ENCODE measurements at regions not wholly inside any gene's neighbourhood (a gene's known extent, or its start where the extent isn't known, plus 50 kb on each side); places are given as distances from the start of the nearest gene placed in this dataset.
"Not testable (repeated sequence)": the region's sequence is repeated elsewhere in the genome, so short reads cannot be mapped to it uniquely, and the experiment has no call there.

- not testable (repeated sequence) for DNase-seq; H3K27ac ChIP-seq (ENCODE audit: insufficient read depth, low read length, poor library complexity, severe bottlenecking); H3K27me3 Mint-ChIP-seq; H3K36me3 Mint-ChIP-seq; H3K36me3 ChIP-seq (ENCODE audit: control insufficient read depth, insufficient read depth, low read length); H3K4me3 Mint-ChIP-seq; H3K4me1 Mint-ChIP-seq; H3K4me1 ChIP-seq (ENCODE audit: control insufficient read depth, insufficient read depth, low read length, poor library complexity, severe bottlenecking); H3K4me3 ChIP-seq (ENCODE audit: low read depth, low read length); H3K27me3 ChIP-seq (ENCODE audit: control insufficient read depth, insufficient read depth, low read length); ATAC-seq (ENCODE audit: low read depth in 2 of 2); H3K9me3 Mint-ChIP-seq; H3K27ac Mint-ChIP-seq; H3K9me3 ChIP-seq (ENCODE audit: control insufficient read depth in 2 of 2, low read length in 2 of 2)
Observed at GRCh38 chr5:176066262-176066945, 98.3 kb upstream of the THOC3 start.

DNA sequence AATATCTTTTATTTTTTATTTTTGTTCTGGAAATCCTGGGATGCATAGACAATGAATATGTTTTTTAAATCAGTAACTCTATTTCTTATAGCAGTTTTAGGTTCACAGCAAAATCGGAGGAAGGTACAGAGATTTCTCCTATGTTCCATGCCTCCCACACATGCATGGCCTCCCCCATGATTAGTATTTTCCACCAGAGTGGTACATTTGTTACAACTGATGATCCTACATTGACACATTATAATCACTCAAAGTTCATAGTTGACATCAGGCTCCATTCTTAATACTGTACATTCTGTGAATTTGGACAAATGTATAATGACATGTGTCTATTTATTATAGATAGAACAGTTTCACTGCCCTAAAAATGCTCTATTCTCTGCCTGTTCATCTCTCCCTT, 99.0 kb upstream of the THOC3 start:
- not testable (repeated sequence) for H3K4me3 ChIP-seq (ENCODE audit: low read depth, low read length); H3K4me1 ChIP-seq (ENCODE audit: control insufficient read depth, insufficient read depth, low read length, poor library complexity, severe bottlenecking); H3K36me3 ChIP-seq (ENCODE audit: control insufficient read depth, insufficient read depth, low read length); H3K9me3 Mint-ChIP-seq; H3K27me3 Mint-ChIP-seq; H3K4me1 Mint-ChIP-seq; H3K27me3 ChIP-seq (ENCODE audit: control insufficient read depth, insufficient read depth, low read length); H3K4me3 Mint-ChIP-seq; H3K36me3 Mint-ChIP-seq; H3K27ac ChIP-seq (ENCODE audit: insufficient read depth, low read length, poor library complexity, severe bottlenecking); H3K9me3 ChIP-seq (ENCODE audit: control insufficient read depth in 2 of 2, low read length in 2 of 2); H3K27ac Mint-ChIP-seq; DNase-seq; ATAC-seq (ENCODE audit: low read depth in 2 of 2)

DNA sequence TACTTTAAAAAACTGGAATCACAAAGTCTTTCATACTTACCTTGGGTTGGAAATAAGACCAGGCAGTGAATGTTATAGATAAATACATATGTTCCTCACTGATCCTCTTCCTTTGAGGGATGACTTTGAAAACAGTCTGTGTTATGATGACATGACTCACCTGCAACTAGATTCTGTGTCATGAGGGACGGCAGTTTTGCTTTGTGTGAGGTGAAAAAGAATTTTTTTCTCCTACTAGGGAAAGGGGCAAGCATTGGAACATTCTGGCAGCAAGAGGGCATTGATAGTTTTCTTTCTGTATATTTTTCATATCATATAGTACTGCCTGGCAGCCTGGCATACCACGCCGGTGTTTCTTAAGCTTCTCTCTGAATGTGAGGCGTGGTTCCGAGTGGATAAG, 99.8 kb upstream of the THOC3 start:
- not testable (repeated sequence) for H3K4me3 ChIP-seq (ENCODE audit: low read depth, low read length); H3K27me3 Mint-ChIP-seq; H3K36me3 ChIP-seq (ENCODE audit: control insufficient read depth, insufficient read depth, low read length); H3K4me1 ChIP-seq (ENCODE audit: control insufficient read depth, insufficient read depth, low read length, poor library complexity, severe bottlenecking); H3K36me3 Mint-ChIP-seq; H3K27ac ChIP-seq (ENCODE audit: insufficient read depth, low read length, poor library complexity, severe bottlenecking); H3K4me3 Mint-ChIP-seq; H3K9me3 Mint-ChIP-seq; H3K4me1 Mint-ChIP-seq; H3K27me3 ChIP-seq (ENCODE audit: control insufficient read depth, insufficient read depth, low read length); H3K9me3 ChIP-seq (ENCODE audit: control insufficient read depth in 2 of 2, low read length in 2 of 2); DNase-seq
- ATAC-seq (ENCODE audit: low read depth in 2 of 2): peak in 1 of 2 donors; percentile 50
- H3K27ac Mint-ChIP-seq: peak overlapping the region in 2 of 3 donors; percentile 43 to 50

- H3K4me1 Mint-ChIP-seq; H3K36me3 Mint-ChIP-seq; H3K27me3 Mint-ChIP-seq; H3K9me3 Mint-ChIP-seq; H3K4me1 ChIP-seq (ENCODE audit: control insufficient read depth, insufficient read depth, low read length, poor library complexity, severe bottlenecking); H3K27ac Mint-ChIP-seq; H3K27ac ChIP-seq (ENCODE audit: insufficient read depth, low read length, poor library complexity, severe bottlenecking); ATAC-seq (ENCODE audit: low read depth in 2 of 2); H3K36me3 ChIP-seq (ENCODE audit: control insufficient read depth, insufficient read depth, low read length); H3K4me3 Mint-ChIP-seq; H3K9me3 ChIP-seq (ENCODE audit: control insufficient read depth in 2 of 2, low read length in 2 of 2); H3K4me3 ChIP-seq (ENCODE audit: low read depth, low read length); H3K27me3 ChIP-seq (ENCODE audit: control insufficient read depth, insufficient read depth, low read length); DNase-seq: not testable (repeated sequence)
Observed at GRCh38 chr5:176073996-176074571, 106.0 kb upstream of the THOC3 start.

- not testable (repeated sequence) for H3K27ac Mint-ChIP-seq; H3K9me3 Mint-ChIP-seq; H3K27ac ChIP-seq (ENCODE audit: insufficient read depth, low read length, poor library complexity, severe bottlenecking); H3K36me3 ChIP-seq (ENCODE audit: control insufficient read depth, insufficient read depth, low read length); ATAC-seq (ENCODE audit: low read depth in 2 of 2); H3K4me3 ChIP-seq (ENCODE audit: low read depth, low read length); H3K9me3 ChIP-seq (ENCODE audit: control insufficient read depth in 2 of 2, low read length in 2 of 2); H3K4me1 Mint-ChIP-seq; H3K36me3 Mint-ChIP-seq; H3K27me3 ChIP-seq (ENCODE audit: control insufficient read depth, insufficient read depth, low read length); DNase-seq; H3K27me3 Mint-ChIP-seq; H3K4me3 Mint-ChIP-seq; H3K4me1 ChIP-seq (ENCODE audit: control insufficient read depth, insufficient read depth, low read length, poor library complexity, severe bottlenecking)
Observed at GRCh38 chr5:176083717-176084116, 115.6 kb upstream of the THOC3 start.

- not testable (repeated sequence) for DNase-seq; H3K27me3 ChIP-seq (ENCODE audit: control insufficient read depth, insufficient read depth, low read length); H3K27me3 Mint-ChIP-seq; H3K4me1 Mint-ChIP-seq; H3K4me1 ChIP-seq (ENCODE audit: control insufficient read depth, insufficient read depth, low read length, poor library complexity, severe bottlenecking); ATAC-seq (ENCODE audit: low read depth in 2 of 2); H3K4me3 ChIP-seq (ENCODE audit: low read depth, low read length); H3K9me3 ChIP-seq (ENCODE audit: control insufficient read depth in 2 of 2, low read length in 2 of 2); H3K27ac ChIP-seq (ENCODE audit: insufficient read depth, low read length, poor library complexity, severe bottlenecking); H3K36me3 Mint-ChIP-seq; H3K27ac Mint-ChIP-seq; H3K4me3 Mint-ChIP-seq; H3K9me3 Mint-ChIP-seq; H3K36me3 ChIP-seq (ENCODE audit: control insufficient read depth, insufficient read depth, low read length)
Observed at GRCh38 chr5:176103083-176103482, 135.0 kb upstream of the THOC3 start.

- not testable (repeated sequence) for H3K4me1 ChIP-seq (ENCODE audit: control insufficient read depth, insufficient read depth, low read length, poor library complexity, severe bottlenecking); H3K4me3 ChIP-seq (ENCODE audit: low read depth, low read length); H3K36me3 Mint-ChIP-seq; H3K9me3 ChIP-seq (ENCODE audit: control insufficient read depth in 2 of 2, low read length in 2 of 2); H3K27me3 ChIP-seq (ENCODE audit: control insufficient read depth, insufficient read depth, low read length); H3K27ac ChIP-seq (ENCODE audit: insufficient read depth, low read length, poor library complexity, severe bottlenecking); DNase-seq; H3K36me3 ChIP-seq (ENCODE audit: control insufficient read depth, insufficient read depth, low read length); H3K4me3 Mint-ChIP-seq; H3K9me3 Mint-ChIP-seq; H3K4me1 Mint-ChIP-seq; ATAC-seq (ENCODE audit: low read depth in 2 of 2); H3K27me3 Mint-ChIP-seq; H3K27ac Mint-ChIP-seq
Observed at GRCh38 chr5:176112888-176113287, 125.3 kb upstream of the SIMC1 start.

DNA sequence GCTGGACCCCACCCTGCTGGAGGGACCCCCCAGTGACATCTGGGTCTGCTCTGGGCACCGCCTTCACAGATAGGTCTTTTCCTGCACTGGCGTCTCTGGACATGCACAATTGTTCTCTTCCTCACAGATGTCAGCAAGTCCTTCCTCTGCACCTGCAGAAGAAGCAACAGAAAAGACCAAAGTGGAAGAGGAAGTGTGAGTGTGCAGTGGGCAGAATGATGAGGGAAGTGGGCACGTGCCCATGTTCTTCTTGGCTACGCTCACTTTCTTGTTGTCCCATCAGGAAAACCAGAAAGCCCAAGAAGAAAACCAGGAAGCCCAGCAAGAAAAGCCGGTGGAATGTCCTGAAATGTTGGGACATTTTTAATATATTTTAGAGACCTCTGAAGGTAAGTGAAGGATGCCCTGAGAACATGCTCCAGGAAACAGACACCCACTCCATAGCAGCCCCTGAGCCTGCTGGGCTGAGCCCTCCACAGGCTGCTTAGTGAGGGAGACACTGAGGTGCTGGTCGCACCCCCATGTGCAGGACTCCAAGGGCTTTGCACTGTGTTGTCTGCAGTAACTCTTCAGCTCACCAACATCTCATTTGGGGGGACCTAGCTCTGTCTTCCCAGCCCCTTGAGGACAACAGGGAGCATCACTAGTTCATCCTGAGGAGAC, 124.4 kb upstream of the SIMC1 start:
- not testable (repeated sequence) for H3K27me3 ChIP-seq (ENCODE audit: control insufficient read depth, insufficient read depth, low read length); H3K4me1 ChIP-seq (ENCODE audit: control insufficient read depth, insufficient read depth, low read length, poor library complexity, severe bottlenecking); H3K4me1 Mint-ChIP-seq; H3K4me3 Mint-ChIP-seq; H3K36me3 ChIP-seq (ENCODE audit: control insufficient read depth, insufficient read depth, low read length); H3K27ac ChIP-seq (ENCODE audit: insufficient read depth, low read length, poor library complexity, severe bottlenecking); DNase-seq; H3K4me3 ChIP-seq (ENCODE audit: low read depth, low read length); H3K9me3 Mint-ChIP-seq; H3K36me3 Mint-ChIP-seq; ATAC-seq (ENCODE audit: low read depth in 2 of 2); H3K9me3 ChIP-seq (ENCODE audit: control insufficient read depth in 2 of 2, low read length in 2 of 2); H3K27ac Mint-ChIP-seq; H3K27me3 Mint-ChIP-seq

All from CD4-positive, CD25-positive, alpha-beta regulatory T cell (primary cell).